Breast epithelium (tissue), 4 donors: ENCODE measurements at regions not wholly inside any gene's neighbourhood (a gene's known extent, or its start where the extent isn't known, plus 50 kb on each side); places are given as distances from the start of the nearest gene placed in this dataset.
A peak's percentile ranks its signal among the peaks of the same experiment; 100 is the strongest.

Source experiments
- DNase-seq, 2 donors: peaks; one replicate each; pipeline ENCODE4 v3.0.0-alpha.2; 2019; ENCODE audit warnings: low spot score in 2 of 2
- H3K27ac ChIP-seq, 2 donors: fragments of 200-600 bp; sonication (generic) in 1 of 2; one replicate each; pipeline ENCODE4 v1.5.1; 2016 to 2019; ENCODE audit warnings: mild to moderate bottlenecking in 1 of 2
- H3K27me3 ChIP-seq, 2 donors: fragments of 200-600 bp; sonication (generic) in 1 of 2; one replicate each; pipeline versions ENCODE4 v1.5.1 to v1.6.0; 2017 to 2019; ENCODE audit warnings: control low read depth in 1 of 2, mild to moderate bottlenecking in 1 of 2
- H3K36me3 ChIP-seq: fragments of 200-600 bp; one replicate; pipeline ENCODE4 v1.5.1; 2019
- H3K4me1 ChIP-seq, 2 donors: fragments of 200-600 bp; sonication (generic); one replicate each; pipeline ENCODE4 v1.5.1; 2016 to 2019; ENCODE audit warnings: control low read depth in 1 of 2
- H3K4me3 ChIP-seq, 3 donors: fragments of 200-600 bp; sonication (generic); 1 replicate in 2 of 3; 2 replicates in 1 of 3; pipeline ENCODE4 v1.5.1; 2016 to 2019; ENCODE audit warnings: mild to moderate bottlenecking in 3 of 3, moderate library complexity in 2 of 3
- H3K9me3 ChIP-seq, 2 donors: fragments of 200-600 bp; sonication (generic) in 1 of 2; one replicate each; pipeline ENCODE4 v1.5.1; 2016 to 2019; ENCODE audit warnings: control low read depth in 1 of 2
- POLR2A ChIP-seq: fragments of 450-650 bp; IDR thresholded peaks from one replicate; pipeline ENCODE4 v1.6.1; 2016; ENCODE audit warnings: antibody characterized with exemption, mild to moderate bottlenecking, moderate library complexity
- POLR2AphosphoS5 ChIP-seq, 3 donors: sonication (generic); formaldehyde crosslinking; IDR thresholded peaks; one replicate each; pipeline ENCODE4 v1.6.1; 2017; ENCODE audit warnings: antibody characterized with exemption in 3 of 3
- intact Hi-C: fragments of 100-400 bp; cut with DNase I; formaldehyde crosslinking; loops from one replicate; pipeline ENCODE4 v1.15.1; 2023; ENCODE audit warnings: low total_unique reads
- TF ChIP-seq, protein P1 (sequence below), 3 donors: fragments of 450-650 bp; IDR thresholded peaks; one replicate each; pipeline ENCODE4 v1.5.1; 2016 to 2017; ENCODE audit warnings: antibody characterized with exemption in 3 of 3, mild to moderate bottlenecking in 3 of 3, moderate library complexity in 3 of 3

GRCh38 chr21:16280686-16281091 is 550.9 kb downstream of the USP25 start:
- no peaks in the 10 kb centered on the region for H3K9me3 ChIP-seq
- H3K4me1 ChIP-seq, result no peaks in the 10 kb centered on the region
- no peaks in the 10 kb centered on the region for H3K27me3 ChIP-seq
- no peak for DNase-seq
- no peaks in the 10 kb centered on the region for H3K36me3 ChIP-seq
- intact Hi-C loops, result no loop called here
- TF ChIP-seq, protein P1, sequence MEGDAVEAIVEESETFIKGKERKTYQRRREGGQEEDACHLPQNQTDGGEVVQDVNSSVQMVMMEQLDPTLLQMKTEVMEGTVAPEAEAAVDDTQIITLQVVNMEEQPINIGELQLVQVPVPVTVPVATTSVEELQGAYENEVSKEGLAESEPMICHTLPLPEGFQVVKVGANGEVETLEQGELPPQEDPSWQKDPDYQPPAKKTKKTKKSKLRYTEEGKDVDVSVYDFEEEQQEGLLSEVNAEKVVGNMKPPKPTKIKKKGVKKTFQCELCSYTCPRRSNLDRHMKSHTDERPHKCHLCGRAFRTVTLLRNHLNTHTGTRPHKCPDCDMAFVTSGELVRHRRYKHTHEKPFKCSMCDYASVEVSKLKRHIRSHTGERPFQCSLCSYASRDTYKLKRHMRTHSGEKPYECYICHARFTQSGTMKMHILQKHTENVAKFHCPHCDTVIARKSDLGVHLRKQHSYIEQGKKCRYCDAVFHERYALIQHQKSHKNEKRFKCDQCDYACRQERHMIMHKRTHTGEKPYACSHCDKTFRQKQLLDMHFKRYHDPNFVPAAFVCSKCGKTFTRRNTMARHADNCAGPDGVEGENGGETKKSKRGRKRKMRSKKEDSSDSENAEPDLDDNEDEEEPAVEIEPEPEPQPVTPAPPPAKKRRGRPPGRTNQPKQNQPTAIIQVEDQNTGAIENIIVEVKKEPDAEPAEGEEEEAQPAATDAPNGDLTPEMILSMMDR (IDR thresholded peaks at IDR 0.05), result no peak
- no peak for TF ChIP-seq POLR2A
- no peak for TF ChIP-seq POLR2AphosphoS5 (IDR thresholded peaks at IDR 0.05)
- H3K4me3 ChIP-seq, result peak overlapping the region; percentile 29 to 58 (median 36)
- peak overlapping the region; percentile 72 to 86 for H3K27ac ChIP-seq

- Histone ChIP-seq H3K4me1 (no peaks in the 10 kb centered on the region), H3K4me3 (no peak overlapping the region), H3K9me3 (no peaks in the 10 kb centered on the region), H3K27me3 (no peaks in the 10 kb centered on the region), H3K36me3 (no peaks in the 10 kb centered on the region), H3K27ac (peak overlapping the region; percentile 33 to 86)
- intact Hi-C loops, result no loop called here
- TF ChIP-seq, protein P1 (IDR thresholded peaks at IDR 0.05), result no peak
- no peak for TF ChIP-seq POLR2AphosphoS5 (IDR thresholded peaks at IDR 0.05)
- no peak for TF ChIP-seq POLR2A
- no peak for DNase-seq
Observed at GRCh38 chr21:16283516-16283915, 553.7 kb downstream of the USP25 start.

GRCh38 chr21:16285605-16286126 is 555.9 kb downstream of the USP25 start:
- DNase-seq, result no peak
- Histone ChIP-seq H3K4me3 (peak overlapping the region in 1 of 3 donors; percentile 13), H3K9me3 (no peaks in the 10 kb centered on the region), H3K36me3 (no peaks in the 10 kb centered on the region), H3K27ac (peak overlapping the region in 1 of 2 donors; percentile 49), H3K27me3 (no peaks in the 10 kb centered on the region), H3K4me1 (no peaks in the 10 kb centered on the region)
- TF ChIP-seq POLR2AphosphoS5 (IDR thresholded peaks at IDR 0.05), result no peak
- TF ChIP-seq, protein P1 (IDR thresholded peaks at IDR 0.05), result no peak
- no peak for TF ChIP-seq POLR2A
- intact Hi-C loops, result no loop called here

- intact Hi-C loops, result no loop called here
- H3K27me3 ChIP-seq, result no peaks in the 10 kb centered on the region
Observed at GRCh38 chr21:16287046-16287445, 557.3 kb downstream of the USP25 start.

DNA sequence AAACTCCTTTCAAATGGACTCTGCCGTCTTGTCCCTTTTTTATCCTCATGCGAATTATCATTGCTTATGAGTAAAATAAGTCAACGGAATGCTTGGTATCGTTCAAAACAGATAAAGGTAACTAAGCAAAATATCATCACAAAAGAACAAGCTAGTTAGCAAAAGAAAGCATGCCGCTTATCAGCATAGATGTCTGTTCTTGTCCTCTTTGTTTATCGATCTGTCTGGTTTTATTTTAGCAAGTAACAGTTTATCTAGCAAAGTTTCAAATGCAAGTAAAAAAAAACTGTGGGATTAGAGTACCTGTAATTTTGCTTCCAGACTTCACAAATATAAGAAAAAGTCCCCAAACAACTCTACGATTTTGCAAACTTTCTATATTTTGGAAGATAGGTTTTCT is 561.5 kb downstream of the USP25 start:
- no peak overlapping the region for H3K4me3 ChIP-seq
- intact Hi-C loops, result no loop called here
- H3K4me1 ChIP-seq, result no peaks in the 10 kb centered on the region
- no peaks in the 10 kb centered on the region for H3K36me3 ChIP-seq
- H3K9me3 ChIP-seq, result no peaks in the 10 kb centered on the region
- H3K27ac ChIP-seq, result no peak overlapping the region
- no peak for DNase-seq
- H3K27me3 ChIP-seq, result no peaks in the 10 kb centered on the region
- TF ChIP-seq, protein P1 (IDR thresholded peaks at IDR 0.05), result no peak
- no peak for TF ChIP-seq POLR2A
- no peak for TF ChIP-seq POLR2AphosphoS5 (IDR thresholded peaks at IDR 0.05)

More at GRCh38 chr21:16287046-16287445, 557.3 kb downstream of the USP25 start:
- TF ChIP-seq, protein P1 (IDR thresholded peaks at IDR 0.05), result no peak
- TF ChIP-seq POLR2AphosphoS5 (IDR thresholded peaks at IDR 0.05) (no peak), POLR2A (no peak)
- H3K4me1 ChIP-seq, result no peaks in the 10 kb centered on the region
- no peak overlapping the region for H3K27ac ChIP-seq
- no peaks in the 10 kb centered on the region for H3K36me3 ChIP-seq
- DNase-seq, result no peak
- no peak overlapping the region for H3K4me3 ChIP-seq
- no peaks in the 10 kb centered on the region for H3K9me3 ChIP-seq
